B cell (primary cell): ENCODE measurements at regions not wholly inside any gene's neighbourhood (a gene's known extent, or its start where the extent isn't known, plus 50 kb on each side); places are given as distances from the start of the nearest gene placed in this dataset.
"Not testable (repeated sequence)": the region's sequence is repeated elsewhere in the genome, so short reads cannot be mapped to it uniquely, and the experiment has no call there.

Source experiments
- EZH2 ChIP-seq: IDR thresholded peaks from 2 replicates; pipeline ENCODE4 v1.6.1; 2012; ENCODE audit warnings: borderline replicate concordance, low read depth, mild to moderate bottlenecking, moderate library complexity, low read length; ENCODE audit not compliant: insufficient read depth, poor library complexity, severe bottlenecking
- TF ChIP-seq, protein P1 (sequence below): fragments of 200-600 bp; IDR thresholded peaks from one replicate; pipeline ENCODE4 v1.8.0; 2022; ENCODE audit warnings: antibody characterized with exemption, mild to moderate bottlenecking

DNA sequence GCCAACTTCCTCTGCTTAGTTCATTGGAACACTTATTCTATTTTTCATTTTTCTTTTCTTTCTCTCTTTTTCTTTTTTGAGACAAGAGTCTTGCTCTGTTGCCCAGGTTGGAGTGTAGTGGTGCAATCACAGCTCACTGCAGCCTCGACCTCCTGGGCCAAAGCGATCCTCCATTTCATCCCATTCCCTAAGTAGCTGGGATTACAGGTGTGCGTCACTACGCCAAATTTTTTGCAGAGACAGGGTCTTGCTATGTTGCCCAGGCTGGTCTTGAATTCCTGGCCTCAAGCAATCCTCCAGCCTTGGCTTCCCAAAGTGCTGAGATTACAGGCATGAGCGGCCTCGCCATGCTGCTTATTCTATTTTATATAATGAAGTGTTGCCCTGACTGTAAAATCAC lies 336.4 kb upstream of the TNRC6C start:
- TF ChIP-seq, protein P1, sequence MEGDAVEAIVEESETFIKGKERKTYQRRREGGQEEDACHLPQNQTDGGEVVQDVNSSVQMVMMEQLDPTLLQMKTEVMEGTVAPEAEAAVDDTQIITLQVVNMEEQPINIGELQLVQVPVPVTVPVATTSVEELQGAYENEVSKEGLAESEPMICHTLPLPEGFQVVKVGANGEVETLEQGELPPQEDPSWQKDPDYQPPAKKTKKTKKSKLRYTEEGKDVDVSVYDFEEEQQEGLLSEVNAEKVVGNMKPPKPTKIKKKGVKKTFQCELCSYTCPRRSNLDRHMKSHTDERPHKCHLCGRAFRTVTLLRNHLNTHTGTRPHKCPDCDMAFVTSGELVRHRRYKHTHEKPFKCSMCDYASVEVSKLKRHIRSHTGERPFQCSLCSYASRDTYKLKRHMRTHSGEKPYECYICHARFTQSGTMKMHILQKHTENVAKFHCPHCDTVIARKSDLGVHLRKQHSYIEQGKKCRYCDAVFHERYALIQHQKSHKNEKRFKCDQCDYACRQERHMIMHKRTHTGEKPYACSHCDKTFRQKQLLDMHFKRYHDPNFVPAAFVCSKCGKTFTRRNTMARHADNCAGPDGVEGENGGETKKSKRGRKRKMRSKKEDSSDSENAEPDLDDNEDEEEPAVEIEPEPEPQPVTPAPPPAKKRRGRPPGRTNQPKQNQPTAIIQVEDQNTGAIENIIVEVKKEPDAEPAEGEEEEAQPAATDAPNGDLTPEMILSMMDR, result not testable (repeated sequence)
- TF ChIP-seq EZH2, result not testable (repeated sequence)
